ENCODE measurements at regions not wholly inside any gene's neighbourhood (a gene's known extent, or its start where the extent isn't known, plus 50 kb on each side); places are given as distances from the start of the nearest gene placed in this dataset.

DNA sequence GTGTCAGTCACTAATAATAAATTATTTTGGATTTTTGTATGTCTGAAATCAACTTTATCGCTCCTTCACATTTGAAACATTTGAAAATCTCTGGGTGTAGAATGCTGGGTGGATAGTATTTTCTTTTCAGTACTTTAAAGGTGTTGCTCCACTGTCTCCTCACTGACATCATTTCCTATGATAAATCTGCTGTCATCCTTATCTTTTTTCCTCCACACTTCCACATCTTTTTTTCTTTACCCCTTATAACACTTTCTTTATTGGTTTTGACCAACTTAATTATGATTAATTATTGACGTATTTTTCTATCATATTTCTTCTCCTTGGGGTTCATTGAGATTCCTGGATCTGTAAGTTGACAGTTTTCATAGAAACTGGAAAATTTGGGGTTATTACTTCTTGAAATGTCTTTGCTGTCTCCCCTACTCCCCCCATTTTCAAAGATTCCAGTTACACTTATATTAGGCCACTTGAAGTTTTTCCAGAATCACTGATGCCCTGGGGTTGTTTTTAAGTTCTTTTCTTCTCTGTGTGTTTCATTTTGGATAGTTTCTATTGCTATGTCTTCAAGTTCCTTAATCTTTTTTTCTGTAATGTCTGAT, 177.5 kb upstream of the DIO3 start:
- Histone ChIP-seq H3K9me3 (ENCODE audit: insufficient read depth, low read length, severe bottlenecking) (peaks cover 17% of the 10 kb centered on the region), H3K27ac (ENCODE audit: low read length) (no peak overlapping the region), H3K27me3 (ENCODE audit: insufficient read depth, low read length, poor library complexity) (peaks cover 7% of the 10 kb centered on the region), H3K4me2 (ENCODE audit: insufficient read depth, low read length) (no peak overlapping the region), H3K4me1 (ENCODE audit: insufficient read depth, low read length) (no peaks in the 10 kb centered on the region), H3K4me3 (ENCODE audit: low read depth in 1 of 2, low read length in 2 of 2) (no peak overlapping the region), H2AFZ (ENCODE audit: low read depth, low read length) (no peak overlapping the region), H3K79me2 (ENCODE audit: insufficient read depth, low read length) (no peaks in the 10 kb centered on the region), H4K20me1 (ENCODE audit: insufficient read depth, low read length) (no peaks in the 10 kb centered on the region), H3K36me3 (ENCODE audit: insufficient read depth, low read length) (no peaks in the 10 kb centered on the region), H3K9ac (ENCODE audit: low read depth, low read length) (no peak overlapping the region)
- DNase-seq: no peak
- no peak for ATAC-seq (ENCODE audit: insufficient read depth, low read depth)
- TF ChIP-seq, protein P1, sequence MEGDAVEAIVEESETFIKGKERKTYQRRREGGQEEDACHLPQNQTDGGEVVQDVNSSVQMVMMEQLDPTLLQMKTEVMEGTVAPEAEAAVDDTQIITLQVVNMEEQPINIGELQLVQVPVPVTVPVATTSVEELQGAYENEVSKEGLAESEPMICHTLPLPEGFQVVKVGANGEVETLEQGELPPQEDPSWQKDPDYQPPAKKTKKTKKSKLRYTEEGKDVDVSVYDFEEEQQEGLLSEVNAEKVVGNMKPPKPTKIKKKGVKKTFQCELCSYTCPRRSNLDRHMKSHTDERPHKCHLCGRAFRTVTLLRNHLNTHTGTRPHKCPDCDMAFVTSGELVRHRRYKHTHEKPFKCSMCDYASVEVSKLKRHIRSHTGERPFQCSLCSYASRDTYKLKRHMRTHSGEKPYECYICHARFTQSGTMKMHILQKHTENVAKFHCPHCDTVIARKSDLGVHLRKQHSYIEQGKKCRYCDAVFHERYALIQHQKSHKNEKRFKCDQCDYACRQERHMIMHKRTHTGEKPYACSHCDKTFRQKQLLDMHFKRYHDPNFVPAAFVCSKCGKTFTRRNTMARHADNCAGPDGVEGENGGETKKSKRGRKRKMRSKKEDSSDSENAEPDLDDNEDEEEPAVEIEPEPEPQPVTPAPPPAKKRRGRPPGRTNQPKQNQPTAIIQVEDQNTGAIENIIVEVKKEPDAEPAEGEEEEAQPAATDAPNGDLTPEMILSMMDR (IDR thresholded peaks at IDR 0.05; ENCODE audit: borderline replicate concordance, extremely low read depth, low read length, poor library complexity, severe bottlenecking): no peak
- no peak for TF ChIP-seq EZH2 (IDR thresholded peaks at IDR 0.05; ENCODE audit: borderline replicate concordance, low read depth, low read length, severe bottlenecking)

GRCh38 chr14:101394374-101394773, 166.9 kb upstream of the DIO3 start:
- TF ChIP-seq EZH2 (IDR thresholded peaks at IDR 0.05; ENCODE audit: borderline replicate concordance, low read depth, low read length, severe bottlenecking): no peak
- TF ChIP-seq, protein P1 (IDR thresholded peaks at IDR 0.05; ENCODE audit: borderline replicate concordance, extremely low read depth, low read length, poor library complexity, severe bottlenecking): no peak
- no peaks in the 10 kb centered on the region for H3K9me3 ChIP-seq (ENCODE audit: insufficient read depth, low read length, severe bottlenecking)
- ATAC-seq (ENCODE audit: insufficient read depth, low read depth): no peak

DNA sequence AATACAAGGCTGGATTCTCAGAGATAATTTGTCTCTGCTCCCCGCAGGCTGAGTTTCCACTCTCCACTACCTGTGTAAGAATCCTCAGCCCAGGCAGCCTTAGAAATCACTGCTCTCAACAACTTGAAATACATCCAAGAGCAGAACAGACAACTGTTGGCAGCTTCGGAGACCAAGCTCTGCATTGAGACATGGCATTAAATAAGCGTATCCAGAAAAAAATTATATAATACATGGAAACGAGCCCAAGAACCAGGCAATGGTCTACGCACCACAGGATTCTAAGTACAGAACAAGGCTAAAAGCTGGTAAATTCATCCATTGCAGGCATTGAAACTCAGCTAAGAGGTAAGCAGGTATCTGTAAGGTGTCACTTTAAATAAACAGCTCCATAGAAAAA, 165.5 kb upstream of the DIO3 start:
- no peak for DNase-seq
- Histone ChIP-seq H3K9ac (ENCODE audit: low read depth, low read length) (no peak overlapping the region), H4K20me1 (ENCODE audit: insufficient read depth, low read length) (no peaks in the 10 kb centered on the region), H3K9me3 (ENCODE audit: insufficient read depth, low read length, severe bottlenecking) (no peaks in the 10 kb centered on the region), H3K79me2 (ENCODE audit: insufficient read depth, low read length) (no peaks in the 10 kb centered on the region), H3K27ac (ENCODE audit: low read length) (no peak overlapping the region), H2AFZ (ENCODE audit: low read depth, low read length) (no peak overlapping the region), H3K4me1 (ENCODE audit: insufficient read depth, low read length) (no peaks in the 10 kb centered on the region), H3K4me3 (ENCODE audit: low read depth in 1 of 2, low read length in 2 of 2) (no peak overlapping the region), H3K4me2 (ENCODE audit: insufficient read depth, low read length) (no peak overlapping the region), H3K36me3 (ENCODE audit: insufficient read depth, low read length) (no peaks in the 10 kb centered on the region), H3K27me3 (ENCODE audit: insufficient read depth, low read length, poor library complexity) (peaks cover 28% of the 10 kb centered on the region)
- ATAC-seq (ENCODE audit: insufficient read depth, low read depth): no peak
- TF ChIP-seq EZH2 (IDR thresholded peaks at IDR 0.05; ENCODE audit: borderline replicate concordance, low read depth, low read length, severe bottlenecking): no peak
- TF ChIP-seq, protein P1 (IDR thresholded peaks at IDR 0.05; ENCODE audit: borderline replicate concordance, extremely low read depth, low read length, poor library complexity, severe bottlenecking): no peak

More at GRCh38 chr14:101394374-101394773, 166.9 kb upstream of the DIO3 start:
- H3K27ac ChIP-seq (ENCODE audit: low read length): no peak overlapping the region
- H3K4me3 ChIP-seq (ENCODE audit: low read depth in 1 of 2, low read length in 2 of 2): no peak overlapping the region
- H3K4me2 ChIP-seq (ENCODE audit: insufficient read depth, low read length): no peak overlapping the region
- H4K20me1 ChIP-seq (ENCODE audit: insufficient read depth, low read length): no peaks in the 10 kb centered on the region
- no peaks in the 10 kb centered on the region for H3K79me2 ChIP-seq (ENCODE audit: insufficient read depth, low read length)
- H3K9ac ChIP-seq (ENCODE audit: low read depth, low read length): no peak overlapping the region
- H3K4me1 ChIP-seq (ENCODE audit: insufficient read depth, low read length): no peaks in the 10 kb centered on the region
- H2AFZ ChIP-seq (ENCODE audit: low read depth, low read length): no peak overlapping the region
- H3K36me3 ChIP-seq (ENCODE audit: insufficient read depth, low read length): no peaks in the 10 kb centered on the region
- DNase-seq: no peak
- H3K27me3 ChIP-seq (ENCODE audit: insufficient read depth, low read length, poor library complexity): peaks cover 22% of the 10 kb centered on the region
